IPS-NIHi11 (cell line): ENCODE measurements at regions not wholly inside any gene's neighbourhood (a gene's known extent, or its start where the extent isn't known, plus 50 kb on each side); places are given as distances from the start of the nearest gene placed in this dataset.
A peak's percentile ranks its signal among the peaks of the same experiment; 100 is the strongest.

ENCODE experiments used
- DNase-seq: peaks from one replicate; pipeline ENCODE4 v3.0.0; 2012; ENCODE audit warnings: mixed read lengths, low spot score

DNA sequence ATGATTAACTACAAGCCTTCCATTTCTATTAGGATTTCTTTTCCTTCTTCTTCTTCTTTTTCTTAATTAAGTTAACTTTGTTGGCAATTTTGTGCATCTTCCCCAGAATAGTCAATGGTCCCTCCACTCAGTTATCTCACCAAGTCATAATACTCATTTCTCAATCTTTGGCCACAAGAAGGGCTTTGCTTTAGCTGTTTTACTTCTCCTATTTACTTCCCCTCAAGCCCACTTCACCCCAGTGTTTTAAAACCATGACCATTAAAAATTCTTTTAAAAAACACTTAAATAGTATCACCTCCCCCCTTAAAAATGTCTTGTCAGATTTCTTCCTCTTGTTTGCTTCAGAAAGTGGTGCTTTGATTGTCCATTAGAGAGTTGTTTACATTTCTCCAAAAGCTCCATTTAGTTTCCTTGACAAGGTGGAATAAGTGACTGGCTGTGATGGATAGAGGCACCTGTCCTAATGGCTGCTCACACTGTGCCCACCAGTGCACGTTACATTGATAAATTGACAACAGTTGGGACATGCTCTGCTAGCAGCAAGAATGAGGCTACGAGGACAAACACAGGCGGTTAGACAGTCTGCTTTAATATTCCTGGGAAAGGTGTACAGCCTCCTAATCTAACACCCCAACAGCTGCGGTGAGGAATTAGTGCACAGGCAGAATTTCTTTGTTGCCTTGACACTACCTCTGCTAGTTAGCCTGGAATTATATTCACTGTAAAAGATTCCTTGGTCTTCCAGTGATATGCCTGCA is 354.7 kb downstream of the LMO4 start:
- DNase-seq: no peak

- DNase-seq: peak; percentile 28
These were observed 355.5 kb downstream of the LMO4 start for GRCh38 chr1:87684194-87684593.

GRCh38 chr1:87684713-87685205 is 356.1 kb downstream of the LMO4 start:
- DNase-seq: peak; percentile 23

DNA sequence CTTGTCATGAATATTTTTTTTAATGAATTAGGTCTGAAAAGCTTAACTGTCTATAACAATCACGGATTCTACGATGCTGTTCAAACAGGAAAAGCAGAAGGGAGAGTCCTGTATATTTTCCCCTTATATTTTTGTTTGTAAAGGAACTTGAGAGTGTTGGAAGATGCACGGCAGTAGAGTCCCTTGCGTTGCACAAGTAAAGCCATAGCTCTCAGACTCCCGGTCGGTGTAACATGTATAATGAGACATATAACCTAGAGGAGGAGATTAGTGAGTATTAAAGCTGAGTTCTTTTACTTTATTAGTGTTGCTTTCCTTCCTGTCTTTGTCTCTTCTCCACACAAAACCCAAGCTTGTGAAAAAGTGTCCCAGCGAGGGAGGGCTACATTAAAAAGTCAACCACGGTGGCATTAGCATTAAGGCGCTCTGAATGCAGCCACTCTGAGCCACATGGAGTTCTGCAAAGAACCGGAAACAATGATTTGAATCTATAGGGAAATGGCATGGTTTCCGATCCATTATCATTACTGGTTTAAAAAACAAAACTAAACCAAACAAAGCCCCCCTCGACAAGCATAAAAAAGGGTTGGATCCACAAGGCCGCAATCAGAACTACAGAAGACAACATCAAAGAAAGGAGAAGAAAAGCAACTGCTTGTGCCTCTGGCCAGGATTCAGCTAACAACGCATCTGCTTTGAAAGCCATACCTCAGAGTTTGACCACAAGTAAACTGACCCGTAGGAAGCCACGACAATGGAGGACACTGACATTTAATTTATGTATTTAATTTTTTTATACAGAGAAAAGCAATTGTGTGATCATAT is 356.8 kb downstream of the LMO4 start:
- DNase-seq: peak; percentile 20

DNA sequence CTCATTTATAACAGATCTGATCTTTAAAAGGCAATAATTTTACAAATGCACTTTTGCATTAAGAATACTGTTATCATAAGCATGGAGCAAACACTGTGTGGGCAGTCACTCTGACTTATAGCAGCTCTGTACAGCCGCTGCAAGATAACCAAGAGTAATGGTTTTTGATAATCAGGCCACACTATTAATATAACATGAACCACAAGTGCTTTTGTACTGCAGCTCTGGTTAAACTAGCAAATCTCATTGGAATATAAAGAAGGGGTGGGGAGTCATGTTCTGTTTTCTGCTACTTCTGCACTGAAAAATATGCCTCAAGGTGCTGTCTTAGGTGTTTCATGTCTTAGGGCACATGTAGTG is 357.4 kb downstream of the LMO4 start:
- no peak for DNase-seq

- no peak for DNase-seq
These were observed 358.0 kb downstream of the LMO4 start for GRCh38 chr1:87686671-87687070.

GRCh38 chr1:87688136-87688535 is 359.5 kb downstream of the LMO4 start:
- no peak for DNase-seq

DNA sequence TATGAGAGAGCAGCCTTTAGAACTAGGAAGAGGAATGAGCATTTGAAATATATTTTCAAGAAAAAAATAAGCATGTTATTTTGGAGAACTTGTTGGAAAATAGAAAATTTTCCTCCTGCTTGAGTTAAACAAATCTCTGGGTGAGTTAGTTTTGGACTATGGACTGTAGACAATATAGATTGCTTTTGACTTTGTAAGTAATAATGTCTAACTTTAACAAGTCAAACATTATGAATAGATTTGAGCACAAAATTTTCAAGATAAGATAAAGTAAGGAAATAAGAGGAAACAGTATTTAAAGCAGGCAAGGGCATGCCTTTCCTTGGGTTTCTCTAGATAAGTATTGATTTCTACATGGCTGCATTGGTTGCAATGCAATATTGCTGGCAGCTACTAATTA is 360.8 kb downstream of the LMO4 start:
- no peak for DNase-seq

- DNase-seq: no peak
These were observed 367.8 kb downstream of the LMO4 start for GRCh38 chr1:87696483-87696882.

- DNase-seq: no peak
These were observed 373.8 kb downstream of the LMO4 start for GRCh38 chr1:87702455-87702854.

DNA sequence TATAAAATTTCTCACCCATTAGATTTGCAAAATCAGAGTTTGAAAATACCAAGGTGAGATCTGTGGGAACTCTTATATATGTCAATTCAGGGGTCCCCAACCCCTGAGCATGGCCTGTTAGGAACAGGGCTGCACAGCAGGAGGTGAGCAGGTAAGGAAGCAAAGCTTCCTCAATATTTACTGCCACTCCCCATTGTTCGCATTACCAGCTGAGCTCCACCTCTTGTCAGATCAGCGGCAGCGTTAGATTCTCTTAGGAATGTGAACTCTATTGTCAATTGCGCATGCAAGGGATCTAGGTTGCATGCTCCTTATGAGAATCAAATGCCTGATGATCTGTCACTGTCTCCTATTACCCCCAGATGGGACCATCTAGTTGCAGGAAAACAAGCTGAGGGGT is 376.6 kb downstream of the LMO4 start:
- DNase-seq: no peak

GRCh38 chr1:87706203-87706602 is 377.5 kb downstream of the LMO4 start:
- DNase-seq: no peak

DNA sequence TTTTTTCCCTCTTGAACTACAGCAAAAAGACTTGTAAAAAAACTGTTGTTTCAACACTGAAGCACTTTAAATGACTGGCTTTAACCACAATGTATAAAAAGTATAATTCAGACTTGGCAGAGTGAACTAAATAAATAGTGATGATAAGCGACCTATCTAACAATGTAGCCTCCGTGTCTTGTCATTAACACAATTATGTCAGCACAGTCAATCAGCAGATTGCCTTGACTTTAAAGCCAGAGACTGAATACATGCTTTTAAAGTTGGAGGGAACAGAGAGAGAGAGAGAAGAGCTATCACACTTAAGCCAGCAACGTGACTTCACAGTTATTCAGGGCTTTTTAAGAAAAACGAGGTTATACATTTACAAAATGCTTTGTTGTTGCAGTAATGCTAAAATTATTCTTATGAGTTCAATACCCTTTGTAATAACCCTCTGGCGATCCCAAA is 378.1 kb downstream of the LMO4 start:
- no peak for DNase-seq

GRCh38 chr1:87707411-87707810 is 378.7 kb downstream of the LMO4 start:
- no peak for DNase-seq

GRCh38 chr1:87712261-87713010 is 383.8 kb downstream of the LMO4 start:
- DNase-seq: no peak

GRCh38 chr1:87714278-87714677 is 385.6 kb downstream of the LMO4 start:
- DNase-seq: no peak

DNA sequence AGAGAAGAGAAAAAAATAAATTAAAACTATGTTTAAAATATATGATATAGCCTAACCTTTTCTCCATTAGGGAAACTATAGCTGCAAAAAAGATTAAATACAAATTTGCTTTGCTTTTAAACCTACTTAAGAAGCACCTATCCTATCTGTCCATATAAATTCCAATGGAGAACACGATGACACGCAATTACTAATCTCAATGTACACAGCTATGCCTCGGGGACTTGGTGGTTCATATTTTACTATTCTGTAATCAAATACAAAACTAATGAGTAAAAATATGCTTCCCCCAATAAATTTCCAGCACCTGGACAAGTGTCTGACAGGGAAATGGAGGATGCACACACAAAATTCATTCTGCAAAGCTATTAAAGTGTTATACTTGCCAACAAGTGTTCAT is 386.4 kb downstream of the LMO4 start:
- no peak for DNase-seq

GRCh38 chr1:87715471-87715870 is 386.8 kb downstream of the LMO4 start:
- DNase-seq: no peak

- DNase-seq: no peak
These were observed 388.5 kb downstream of the LMO4 start for GRCh38 chr1:87717157-87717670.

- no peak for DNase-seq
These were observed 389.7 kb downstream of the LMO4 start for GRCh38 chr1:87718241-87718950.

- DNase-seq: no peak
These were observed 391.0 kb downstream of the LMO4 start for GRCh38 chr1:87719658-87720057.

DNA sequence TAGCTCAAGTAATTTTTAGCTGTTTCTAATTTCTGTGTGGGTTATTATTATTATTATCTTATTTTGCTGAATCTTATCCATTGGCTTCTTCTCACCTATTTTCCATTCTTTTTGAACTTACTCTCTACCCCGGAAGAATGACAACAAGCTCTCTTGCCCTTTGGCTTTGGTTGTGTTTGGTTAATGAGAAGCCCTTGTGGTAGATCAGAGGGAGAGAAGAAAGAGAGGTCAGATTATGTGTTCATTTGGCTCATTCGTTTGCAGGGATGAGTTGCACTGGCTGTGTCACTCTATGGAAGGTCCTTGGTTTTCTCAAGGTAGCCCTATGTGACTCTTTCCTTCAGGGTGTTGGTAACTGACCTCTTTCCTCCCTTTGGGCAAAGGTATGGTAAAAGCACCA is 391.9 kb downstream of the LMO4 start:
- DNase-seq: no peak
